HepG2 (cell line): ENCODE measurements at regions not wholly inside any gene's neighbourhood (a gene's known extent, or its start where the extent isn't known, plus 50 kb on each side); places are given as distances from the start of the nearest gene placed in this dataset.
"Not testable (repeated sequence)": the region's sequence is repeated elsewhere in the genome, so short reads cannot be mapped to it uniquely, and the experiment has no call there.

Experiments
- ATAC-seq: fragments of 200-7000 bp; cut with Tn5 transposase; 3 replicates; pipeline ENCODE4 v1.9.1; 2020; ENCODE audit warnings: mild to moderate bottlenecking, moderate library complexity
- BruUV-seq: library from RNA; stranded (reverse); fragments of 400-500 nt; replicated peaks from 2 replicates; lab custom pipeline; 2021; lab: Mats Ljungman, UMichigan
- CTCF ChIA-PET: fragments of 300-600 bp; formaldehyde crosslinking; extraction: SDS; loops from one replicate; lab custom pipeline; 2021; ENCODE audit warnings: low total read pairs, inconsistent platforms, low intra/inter-chr PET ratio; lab: Yijun Ruan, JAX
- POLR2A ChIA-PET: fragments of 350-600 bp; sonication (Branson Sonifier 250); formaldehyde crosslinking; loops from one replicate; lab custom pipeline; 2020; ENCODE audit warnings: antibody characterized with exemption, inconsistent platforms; lab: Yijun Ruan, JAX
- DNase-seq: peaks from one replicate; pipeline ENCODE4 v3.0.0-alpha.2; 2015; ENCODE audit warnings: low spot score
- FAIRE-seq: peaks from 3 replicates; lab custom pipeline; 2011; peaks lifted over from hg19 to GRCh38; lab: Jason Lieb, UNC
- H2AFZ ChIP-seq: one replicate; pipeline ENCODE4 v1.6.1; 2011; ENCODE audit warnings: low read length, inconsistent platforms
- H3K27ac ChIP-seq: fragments of 300-600 bp; 3 replicates; pipeline ENCODE4 v1.8.0; 2011; ENCODE audit warnings: mixed run types, mild to moderate bottlenecking, mixed read lengths, low read length, inconsistent platforms; ENCODE audit not compliant: insufficient read depth; ENCODE audit errors: extremely low read length
- H3K27me3 ChIP-seq, 2 experiments: fragments of 200-600 bp in 1 of 2; 2 replicates in 1 of 2; 3 replicates in 1 of 2; pipeline versions ENCODE4 v1.6.0 to v1.8.0; 2011; ENCODE audit warnings: low read length in 2 of 2, mild to moderate bottlenecking in 2 of 2, moderate library complexity in 2 of 2, inconsistent platforms in 1 of 2; ENCODE audit not compliant: insufficient read depth in 2 of 2, control insufficient read depth in 1 of 2
- H3K36me3 ChIP-seq, 2 experiments: fragments of 200-600 bp in 1 of 2; replicated peaks in 1 of 2; 2 replicates in 1 of 2; 3 replicates in 1 of 2; pipeline versions ENCODE4 v1.5.1 to v1.8.0; 2011; ENCODE audit warnings: low read length in 2 of 2, inconsistent platforms in 1 of 2; ENCODE audit not compliant: insufficient read depth in 2 of 2, control insufficient read depth in 1 of 2
- H3K4me1 ChIP-seq: 2 replicates; pipeline ENCODE4 v1.5.1; 2012; ENCODE audit warnings: low read length, inconsistent platforms; ENCODE audit not compliant: insufficient read depth
- H3K4me2 ChIP-seq: 2 replicates; pipeline ENCODE4 v1.6.0; 2011; ENCODE audit warnings: low read depth, low read length, inconsistent platforms
- H3K4me3 ChIP-seq, 3 experiments: fragments of 200-600 bp in 1 of 3; sonication (generic), shearing (Covaris generic) in 1 of 3; replicated peaks in 1 of 3; 2 replicates each; pipeline ENCODE4 v1.5.1; 2011 to 2016; ENCODE audit warnings: low read length in 3 of 3, inconsistent platforms in 2 of 3, low read depth in 2 of 3, mild to moderate bottlenecking in 2 of 3, control low read depth in 1 of 3, mixed read lengths in 1 of 3; ENCODE audit not compliant: insufficient read depth in 1 of 3
- H3K79me2 ChIP-seq: one replicate; pipeline ENCODE4 v1.6.1; 2011; ENCODE audit warnings: low read length, inconsistent platforms; ENCODE audit not compliant: insufficient read depth
- H3K9ac ChIP-seq: 2 replicates; pipeline ENCODE4 v1.6.0; 2011; ENCODE audit warnings: mild to moderate bottlenecking, low read depth, low read length, inconsistent platforms; ENCODE audit not compliant: insufficient read depth
- H3K9me3 ChIP-seq: 2 replicates; pipeline ENCODE4 v1.5.1; 2012; ENCODE audit warnings: mild to moderate bottlenecking, low read length
- H4K20me1 ChIP-seq: 2 replicates; pipeline ENCODE4 v1.6.0; 2011; ENCODE audit warnings: inconsistent platforms, mild to moderate bottlenecking, low read length, moderate library complexity; ENCODE audit not compliant: insufficient read depth
- AGO2 ChIP-seq: fragments of 200-400 bp; formaldehyde crosslinking; optimal IDR thresholded peaks from 2 replicates; pipeline ENCODE3; 2017; ENCODE audit warnings: mild to moderate bottlenecking, low read depth, low read length, moderate library complexity
- DMTF1 ChIP-seq: sonication (generic); formaldehyde crosslinking; IDR thresholded peaks from 2 replicates; pipeline ENCODE4 v1.4.0; 2020; ENCODE audit warnings: mild to moderate bottlenecking, missing genetic modification reagents
- FOXK1 ChIP-seq: sonication (generic); formaldehyde crosslinking; IDR thresholded peaks from 2 replicates; pipeline ENCODE4 v1.4.0; 2020; ENCODE audit warnings: low read depth, missing genetic modification reagents, borderline replicate concordance
- HDAC1 ChIP-seq: sonication (generic); formaldehyde crosslinking; IDR thresholded peaks from 2 replicates; pipeline ENCODE4 v1.5.1; 2020; ENCODE audit warnings: mild to moderate bottlenecking, missing genetic modification reagents
- RFXAP ChIP-seq: sonication (generic); formaldehyde crosslinking; IDR thresholded peaks from 2 replicates; pipeline ENCODE4 v1.4.0; 2020; ENCODE audit warnings: missing genetic modification reagents, borderline replicate concordance
- SETDB1 ChIP-seq: sonication (generic); formaldehyde crosslinking; IDR thresholded peaks from 2 replicates; pipeline ENCODE4 v1.5.1; 2020; ENCODE audit warnings: missing genetic modification reagents, mild to moderate bottlenecking, borderline replicate concordance
- SMAD9 ChIP-seq: sonication (generic); formaldehyde crosslinking; IDR thresholded peaks from 2 replicates; pipeline ENCODE4 v1.5.1; 2020; ENCODE audit warnings: mild to moderate bottlenecking, missing genetic modification reagents
- SOX13 ChIP-seq, 3 experiments: fragments of 450-650 bp in 1 of 3; sonication (generic) in 1 of 3; formaldehyde crosslinking in 1 of 3; IDR thresholded peaks in 2 of 3; conservative IDR thresholded peaks in 1 of 3; 2 replicates each; pipeline versions ENCODE4 v1.5.0 to v1.6.1; 2016 to 2020; ENCODE audit warnings: antibody characterized with exemption in 1 of 3, mild to moderate bottlenecking in 1 of 3, missing compliant biosample characterization in 1 of 3, missing genetic modification reagents in 1 of 3, moderate library complexity in 1 of 3
- TAF15 ChIP-seq: fragments of 200-400 bp; formaldehyde crosslinking; IDR thresholded peaks from one replicate; pipeline ENCODE4 v1.6.1; 2018; ENCODE audit warnings: mild to moderate bottlenecking, low read depth, low read length; ENCODE audit not compliant: poor library complexity, severe bottlenecking
- THAP8 ChIP-seq: sonication (generic); formaldehyde crosslinking; IDR thresholded peaks from 2 replicates; pipeline ENCODE4 v1.5.1; 2020; ENCODE audit warnings: missing genetic modification reagents, mild to moderate bottlenecking, borderline replicate concordance
- TP53 ChIP-seq: sonication (generic); formaldehyde crosslinking; conservative IDR thresholded peaks from 2 replicates; pipeline ENCODE4 v1.4.0; 2020; ENCODE audit warnings: missing genetic modification reagents
- ZNF317 ChIP-seq: sonication (generic); formaldehyde crosslinking; IDR thresholded peaks from 2 replicates; pipeline ENCODE4 v1.5.0; 2020; ENCODE audit warnings: mild to moderate bottlenecking, missing genetic modification reagents
- ZNF674 ChIP-seq: sonication (generic); formaldehyde crosslinking; IDR thresholded peaks from 2 replicates; pipeline ENCODE4 v1.5.0; 2020; ENCODE audit warnings: low read depth, mild to moderate bottlenecking, missing genetic modification reagents
- WGBS: methylation state at CpG from one replicate; pipeline ENCODE4 v1.1.6; 2017; ENCODE audit warnings: low lambda C conversion rate; 5-methylcytosine and 5-hydroxymethylcytosine counted together
- in situ Hi-C: cut with HindIII; loops from 2 replicates; pipeline ENCODE4 v1.10.0; 2017; ENCODE audit warnings: low pct_unique_long_range_greater_than_20kb; ENCODE audit not compliant: extremely low pct_ligation_motif_present
- intact Hi-C: fragments of 100-400 bp; cut with micrococcal nuclease; formaldehyde crosslinking; loops from one replicate; pipeline ENCODE4 v1.10.0; 2022; ENCODE audit not compliant: unreplicated experiment

- 10% methylated on average over 3 of the region's 3 CpGs for WGBS
- CTCF ChIA-PET, result no interaction called here
Observed at GRCh38 chr3:72031581-72031980, 246.6 kb upstream of the PROK2 start.

GRCh38 chr3:72030296-72030695 lies 245.3 kb upstream of the PROK2 start:
- H3K4me1 ChIP-seq, H3K4me3 ChIP-seq, POLR2A ChIA-PET, CTCF ChIA-PET, intact Hi-C loops, H3K9me3 ChIP-seq, H4K20me1 ChIP-seq, BruUV-seq, H3K36me3 ChIP-seq, H3K27ac ChIP-seq, ATAC-seq, H2AFZ ChIP-seq, DNase-seq, FAIRE-seq, H3K79me2 ChIP-seq, H3K27me3 ChIP-seq, in situ Hi-C loops, H3K4me2 ChIP-seq, H3K9ac ChIP-seq: not testable (repeated sequence)
- WGBS, result 23% methylated on average over 6 of the region's 7 CpGs

More at GRCh38 chr3:72031581-72031980, 246.6 kb upstream of the PROK2 start:
- Histone ChIP-seq H3K79me2 (no peaks in the 10 kb centered on the region), H2AFZ (no peak overlapping the region), H3K9me3 (no peaks in the 10 kb centered on the region), H3K27me3 (0 out of 5 replicates have a peak, but pooled peaks cover 0 to 1% of the 10 kb centered on the region in 2 experiments), H3K9ac (no peak overlapping the region), H4K20me1 (no peaks in the 10 kb centered on the region), H3K4me3 (no peak overlapping the region), H3K36me3 (no peaks in the 10 kb centered on the region), H3K4me2 (no peak overlapping the region), H3K27ac (no peak overlapping the region), H3K4me1 (no peaks in the 10 kb centered on the region)
- TF ChIP-seq TAF15 (no peak), SMAD9 (CRISPR knock-in tag) (no peak), TP53 (CRISPR knock-in tag) (no peak), THAP8 (no peak), ZNF317 (CRISPR knock-in tag) (no peak), FOXK1 (CRISPR knock-in tag) (no peak), DMTF1 (CRISPR knock-in tag) (no peak), ZNF674 (CRISPR knock-in tag) (no peak), HDAC1 (no peak), AGO2 (no peak), RFXAP (no peak), SOX13 (IDR thresholded peaks at IDR 0.05) (no peak), SOX13 (CRISPR knock-in tag; conservative IDR thresholded peaks at IDR 0.05 in 1 of 2, IDR thresholded peaks at IDR 0.05 in 1 of 2) (no peak), SETDB1 (no peak)
- ATAC-seq (no peak), FAIRE-seq (no peak), DNase-seq (no peak)
- POLR2A ChIA-PET, result no interaction called here
- in situ Hi-C loops (no loop called here), intact Hi-C loops (no loop called here)
- no TSS peak for BruUV-seq
